CD8-positive, alpha-beta memory T cell (primary cell): ENCODE measurements at regions not wholly inside any gene's neighbourhood (a gene's known extent, or its start where the extent isn't known, plus 50 kb on each side); places are given as distances from the start of the nearest gene placed in this dataset.

Experiments
- CTCF ChIA-PET: fragments of 350-600 bp; sonication (Branson Sonifier 250); formaldehyde crosslinking; loops from one replicate; lab custom pipeline; 2021; ENCODE audit warnings: antibody characterized with exemption; lab: Charles Lee
- POLR2A ChIA-PET: fragments of 350-600 bp; sonication (Branson Sonifier 250); formaldehyde crosslinking; loops from one replicate; lab custom pipeline; 2021; ENCODE audit warnings: antibody characterized with exemption; lab: Charles Lee
- DNase-seq, 5 donors: peaks; one replicate each; pipeline versions ENCODE4 v3.0.0 to v3.0.0-alpha.2; 2020 to 2022; ENCODE audit warnings: mixed read lengths in 1 of 5
- H3K27ac ChIP-seq: one replicate; pipeline ENCODE4 v1.7.0; 2013; ENCODE audit warnings: low read depth, mild to moderate bottlenecking, low read length, moderate library complexity
- H3K27me3 ChIP-seq: 2 replicates; pipeline ENCODE4 v1.7.0; 2013; ENCODE audit warnings: low read length, mild to moderate bottlenecking; ENCODE audit not compliant: insufficient read depth, poor library complexity, severe bottlenecking
- H3K36me3 ChIP-seq: 2 replicates; pipeline ENCODE4 v1.7.0; 2013; ENCODE audit warnings: mild to moderate bottlenecking, low read length, moderate library complexity; ENCODE audit not compliant: insufficient read depth
- H3K4me1 ChIP-seq: 2 replicates; pipeline ENCODE4 v1.7.0; 2013; ENCODE audit warnings: mild to moderate bottlenecking, low read length, moderate library complexity; ENCODE audit not compliant: insufficient read depth
- H3K4me3 ChIP-seq: 2 replicates; pipeline ENCODE4 v1.7.0; 2013; ENCODE audit warnings: mild to moderate bottlenecking, low read length
- H3K9me3 ChIP-seq: 2 replicates; pipeline ENCODE4 v1.7.0; 2013; ENCODE audit warnings: mild to moderate bottlenecking, low read length
- H3K27ac Mint-ChIP-seq, 8 donors: one replicate each; pipeline ENCODE4 v1.8.0; 2020 to 2021; ENCODE audit warnings: mixed read lengths in 8 of 8, mild to moderate bottlenecking in 6 of 8, inconsistent platforms in 3 of 8, moderate library complexity in 3 of 8
- H3K27me3 Mint-ChIP-seq, 2 donors: one replicate each; pipeline ENCODE4 v1.8.0; 2020 to 2021; ENCODE audit warnings: mixed read lengths in 2 of 2, mild to moderate bottlenecking in 1 of 2, moderate library complexity in 1 of 2
- H3K36me3 Mint-ChIP-seq, 3 donors: one replicate each; pipeline ENCODE4 v1.8.0; 2020 to 2021; ENCODE audit warnings: mixed read lengths in 3 of 3, inconsistent platforms in 1 of 3, mild to moderate bottlenecking in 1 of 3
- H3K4me1 Mint-ChIP-seq, 3 donors: one replicate each; pipeline ENCODE4 v1.8.0; 2020 to 2021; ENCODE audit warnings: mixed read lengths in 3 of 3, inconsistent platforms in 1 of 3, mild to moderate bottlenecking in 1 of 3
- H3K4me3 Mint-ChIP-seq, 7 donors: one replicate each; pipeline ENCODE4 v1.8.0; 2020 to 2021; ENCODE audit warnings: mixed read lengths in 7 of 7, mild to moderate bottlenecking in 6 of 7, moderate library complexity in 4 of 7, inconsistent platforms in 2 of 7
- H3K9me3 Mint-ChIP-seq, 5 donors: one replicate each; pipeline ENCODE4 v1.8.0; 2020 to 2022; ENCODE audit warnings: mixed read lengths in 5 of 5, mild to moderate bottlenecking in 3 of 5, moderate library complexity in 2 of 5, inconsistent platforms in 1 of 5

GRCh38 chr4:100113732-100114131 is 76.5 kb downstream of the DDIT4L start:
- no peak overlapping the region for H3K27ac Mint-ChIP-seq
- no peak for DNase-seq
- ChIA-PET CTCF (no interaction called here), POLR2A (no interaction called here)
- Histone ChIP-seq H3K4me3 (no peak overlapping the region), H3K9me3 (no peaks in the 10 kb centered on the region), H3K36me3 (no peaks in the 10 kb centered on the region), H3K27ac (no peak overlapping the region), H3K4me1 (no peaks in the 10 kb centered on the region), H3K27me3 (no peaks in the 10 kb centered on the region)
- H3K4me3 Mint-ChIP-seq, result no peak overlapping the region
- H3K4me1 Mint-ChIP-seq, result no peaks in the 10 kb centered on the region
- no peaks in the 10 kb centered on the region for H3K9me3 Mint-ChIP-seq
- no peaks in the 10 kb centered on the region for H3K27me3 Mint-ChIP-seq
- H3K36me3 Mint-ChIP-seq, result no peaks in the 10 kb centered on the region

GRCh38 chr4:100113096-100113495 is 77.2 kb downstream of the DDIT4L start:
- ChIA-PET CTCF (interaction anchor here (1.8 kb wide), 1 partner anchor 17 kb away, joined by 5 read pairs; no protein-coding TSS in a partner anchor), POLR2A (no interaction called here)
- H3K9me3 Mint-ChIP-seq, result no peaks in the 10 kb centered on the region

GRCh38 chr4:100109921-100110320 is 80.3 kb downstream of the DDIT4L start:
- no peaks in the 10 kb centered on the region for H3K36me3 ChIP-seq
- no peak overlapping the region for H3K4me3 ChIP-seq
- peaks cover 10% of the 10 kb centered on the region for H3K4me1 ChIP-seq
- no peak overlapping the region for H3K27ac ChIP-seq
- H3K27me3 Mint-ChIP-seq, result no peaks in the 10 kb centered on the region
- ChIA-PET CTCF (no interaction called here), POLR2A (no interaction called here)
- no peaks in the 10 kb centered on the region for H3K9me3 Mint-ChIP-seq
- H3K27ac Mint-ChIP-seq, result no peak overlapping the region
- H3K36me3 Mint-ChIP-seq, result no peaks in the 10 kb centered on the region
- no peaks in the 10 kb centered on the region for H3K9me3 ChIP-seq
- DNase-seq, result no peak
- no peaks in the 10 kb centered on the region for H3K27me3 ChIP-seq
- no peak overlapping the region for H3K4me3 Mint-ChIP-seq
- H3K4me1 Mint-ChIP-seq, result peaks cover 15 to 21% (median 16%) of the 10 kb centered on the region in 3 donors

More at GRCh38 chr4:100113096-100113495, 77.2 kb downstream of the DDIT4L start:
- Mint-ChIP-seq H3K4me3 (no peak overlapping the region), H3K4me1 (peaks cover 0 to 2% (median 0%) of the 10 kb centered on the region in 3 donors), H3K27ac (no peak overlapping the region), H3K36me3 (no peaks in the 10 kb centered on the region), H3K27me3 (no peaks in the 10 kb centered on the region)
- H3K36me3 ChIP-seq, result no peaks in the 10 kb centered on the region
- DNase-seq, result no peak
- no peaks in the 10 kb centered on the region for H3K9me3 ChIP-seq
- H3K27me3 ChIP-seq, result no peaks in the 10 kb centered on the region
- no peaks in the 10 kb centered on the region for H3K4me1 ChIP-seq
- no peak overlapping the region for H3K27ac ChIP-seq
- H3K4me3 ChIP-seq, result no peak overlapping the region

GRCh38 chr4:100108869-100109268 is 81.4 kb downstream of the DDIT4L start:
- Histone ChIP-seq H3K36me3 (no peaks in the 10 kb centered on the region), H3K27me3 (no peaks in the 10 kb centered on the region), H3K9me3 (no peaks in the 10 kb centered on the region), H3K4me1 (peaks cover 10% of the 10 kb centered on the region), H3K4me3 (no peak overlapping the region), H3K27ac (no peak overlapping the region)
- H3K36me3 Mint-ChIP-seq, result no peaks in the 10 kb centered on the region
- POLR2A ChIA-PET, result no interaction called here
- CTCF ChIA-PET, result no interaction called here
- H3K9me3 Mint-ChIP-seq, result no peaks in the 10 kb centered on the region
- peak overlapping the region in 1 of 8 donors; percentile 9 for H3K27ac Mint-ChIP-seq
- H3K4me3 Mint-ChIP-seq, result no peak overlapping the region
- H3K4me1 Mint-ChIP-seq, result peaks cover 15 to 25% (median 19%) of the 10 kb centered on the region in 3 donors
- DNase-seq, result no peak
- H3K27me3 Mint-ChIP-seq, result no peaks in the 10 kb centered on the region

- Mint-ChIP-seq H3K9me3 (no peaks in the 10 kb centered on the region), H3K4me1 (peaks cover 15 to 27% (median 19%) of the 10 kb centered on the region in 3 donors), H3K36me3 (no peaks in the 10 kb centered on the region), H3K27ac (peak overlapping the region in 7 of 8 donors; percentile 42 to 80 (median 67)), H3K4me3 (peak overlapping the region in 5 of 7 donors; percentile 2 to 74 (median 16)), H3K27me3 (no peaks in the 10 kb centered on the region)
- ChIA-PET POLR2A (interaction anchor here (0.8 kb wide), 1 partner anchor 31 kb away, joined by 3 read pairs; no protein-coding TSS in a partner anchor), CTCF (interaction anchor here (1.4 to 2.1 kb wide), 2 partner anchors 11 to 13 kb away, joined by 6 to 14 read pairs; no protein-coding TSS in a partner anchor)
- H3K4me3 ChIP-seq, result no peak overlapping the region
- no peaks in the 10 kb centered on the region for H3K9me3 ChIP-seq
- no peak overlapping the region for H3K27ac ChIP-seq
- H3K36me3 ChIP-seq, result no peaks in the 10 kb centered on the region
- H3K4me1 ChIP-seq, result peaks cover 10% of the 10 kb centered on the region
- DNase-seq, result peak in 3 of 5 donors; percentile 49 to 56 (median 54)
- H3K27me3 ChIP-seq, result no peaks in the 10 kb centered on the region
Measured at GRCh38 chr4:100106982-100107381, 83.3 kb downstream of the DDIT4L start.

GRCh38 chr4:100103671-100104070 is 86.6 kb downstream of the DDIT4L start:
- H3K36me3 Mint-ChIP-seq, result no peaks in the 10 kb centered on the region
- CTCF ChIA-PET, result interaction anchor here (5.1 kb wide), 1 partner anchor 11 kb away, joined by 28 read pairs; no protein-coding TSS in a partner anchor
- POLR2A ChIA-PET, result no interaction called here

GRCh38 chr4:100100985-100101384 is 89.3 kb downstream of the DDIT4L start:
- POLR2A ChIA-PET, result no interaction called here
- Histone ChIP-seq H3K27me3 (no peaks in the 10 kb centered on the region), H3K4me1 (peaks cover 8% of the 10 kb centered on the region), H3K27ac (no peak overlapping the region), H3K9me3 (no peaks in the 10 kb centered on the region), H3K36me3 (no peaks in the 10 kb centered on the region), H3K4me3 (no peak overlapping the region)
- DNase-seq, result no peak
- Mint-ChIP-seq H3K9me3 (no peaks in the 10 kb centered on the region), H3K4me3 (peak overlapping the region in 5 of 7 donors; percentile 53 to 71 (median 70)), H3K36me3 (no peaks in the 10 kb centered on the region), H3K27ac (peak overlapping the region in 4 of 8 donors; percentile 4 to 56 (median 38)), H3K27me3 (peaks cover 0 to 2% of the 10 kb centered on the region in 2 donors), H3K4me1 (peaks cover 18 to 28% (median 25%) of the 10 kb centered on the region in 3 donors)
- CTCF ChIA-PET, result interaction anchor here (0.8 to 5.1 kb wide), 2 partner anchors 8 to 293 kb away, joined by 3 to 28 read pairs; no protein-coding TSS in a partner anchor

More at GRCh38 chr4:100103671-100104070, 86.6 kb downstream of the DDIT4L start:
- Histone ChIP-seq H3K27ac (no peak overlapping the region), H3K9me3 (no peaks in the 10 kb centered on the region), H3K4me3 (no peak overlapping the region), H3K4me1 (peaks cover 18% of the 10 kb centered on the region), H3K27me3 (no peaks in the 10 kb centered on the region), H3K36me3 (no peaks in the 10 kb centered on the region)
- Mint-ChIP-seq H3K9me3 (no peaks in the 10 kb centered on the region), H3K27me3 (peaks cover 0 to 1% of the 10 kb centered on the region in 2 donors), H3K27ac (peak overlapping the region in 1 of 8 donors; percentile 2), H3K4me1 (peaks cover 29 to 41% (median 37%) of the 10 kb centered on the region in 3 donors), H3K4me3 (no peak overlapping the region)
- no peak for DNase-seq

GRCh38 chr4:100099746-100100145 is 90.5 kb downstream of the DDIT4L start:
- H3K27ac Mint-ChIP-seq, result peak overlapping the region in 3 of 8 donors; percentile 22 to 55 (median 31)
- Histone ChIP-seq H3K27ac (no peak overlapping the region), H3K27me3 (no peaks in the 10 kb centered on the region), H3K36me3 (no peaks in the 10 kb centered on the region), H3K4me3 (no peak overlapping the region), H3K9me3 (no peaks in the 10 kb centered on the region), H3K4me1 (peaks cover 11% of the 10 kb centered on the region)
- ChIA-PET POLR2A (no interaction called here), CTCF (no interaction called here)
- H3K36me3 Mint-ChIP-seq, result no peaks in the 10 kb centered on the region
- peaks cover 0 to 4% of the 10 kb centered on the region in 2 donors for H3K27me3 Mint-ChIP-seq
- H3K4me1 Mint-ChIP-seq, result peaks cover 27 to 38% (median 33%) of the 10 kb centered on the region in 3 donors
- no peak overlapping the region for H3K4me3 Mint-ChIP-seq
- DNase-seq, result no peak
- H3K9me3 Mint-ChIP-seq, result no peaks in the 10 kb centered on the region
